Endometrial microvascular endothelial cells (primary cell): ENCODE measurements at regions not wholly inside any gene's neighbourhood (a gene's known extent, or its start where the extent isn't known, plus 50 kb on each side); places are given as distances from the start of the nearest gene placed in this dataset.
"Not testable (repeated sequence)": the region's sequence is repeated elsewhere in the genome, so short reads cannot be mapped to it uniquely, and the experiment has no call there.

ENCODE experiments used
- in situ Hi-C: cut with HindIII; loops from 2 replicates; pipeline ENCODE4 v1.10.0; 2017; ENCODE audit warnings: low sequenced_read_pairs, low pct_unique_long_range_greater_than_20kb; ENCODE audit errors: inconsistent ontology term

- in situ Hi-C loops = no loop called here
Observed at GRCh38 chr2:56015711-56016115, 92.1 kb upstream of the EFEMP1 start.

GRCh38 chr2:56017784-56018183 is 94.2 kb upstream of the EFEMP1 start:
- in situ Hi-C loops = no loop called here

DNA sequence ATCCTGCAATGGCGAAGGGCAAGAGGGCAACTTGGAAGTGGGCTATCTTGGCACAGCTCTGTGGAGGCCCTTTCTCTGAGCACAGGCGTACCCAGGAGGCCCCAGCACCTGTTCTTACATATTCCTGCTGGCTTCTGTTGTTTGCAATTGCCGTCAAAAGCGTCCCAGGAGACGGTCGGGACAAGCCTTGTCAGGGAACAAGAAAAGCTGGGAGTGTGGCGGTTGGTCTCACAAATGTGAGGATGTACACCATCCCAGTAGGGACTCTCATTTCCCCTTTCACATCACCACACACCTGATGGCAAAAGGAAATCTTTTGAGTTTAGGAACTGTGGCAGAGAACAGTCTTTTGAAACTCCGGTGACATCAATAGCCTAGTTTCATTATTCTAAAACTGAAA is 94.7 kb upstream of the EFEMP1 start:
- in situ Hi-C loops = no loop called here

- in situ Hi-C loops = no loop called here
Observed at GRCh38 chr2:56021136-56021474, 97.5 kb upstream of the EFEMP1 start.

- in situ Hi-C loops = no loop called here
Observed at GRCh38 chr2:56021579-56021978, 98.0 kb upstream of the EFEMP1 start.

DNA sequence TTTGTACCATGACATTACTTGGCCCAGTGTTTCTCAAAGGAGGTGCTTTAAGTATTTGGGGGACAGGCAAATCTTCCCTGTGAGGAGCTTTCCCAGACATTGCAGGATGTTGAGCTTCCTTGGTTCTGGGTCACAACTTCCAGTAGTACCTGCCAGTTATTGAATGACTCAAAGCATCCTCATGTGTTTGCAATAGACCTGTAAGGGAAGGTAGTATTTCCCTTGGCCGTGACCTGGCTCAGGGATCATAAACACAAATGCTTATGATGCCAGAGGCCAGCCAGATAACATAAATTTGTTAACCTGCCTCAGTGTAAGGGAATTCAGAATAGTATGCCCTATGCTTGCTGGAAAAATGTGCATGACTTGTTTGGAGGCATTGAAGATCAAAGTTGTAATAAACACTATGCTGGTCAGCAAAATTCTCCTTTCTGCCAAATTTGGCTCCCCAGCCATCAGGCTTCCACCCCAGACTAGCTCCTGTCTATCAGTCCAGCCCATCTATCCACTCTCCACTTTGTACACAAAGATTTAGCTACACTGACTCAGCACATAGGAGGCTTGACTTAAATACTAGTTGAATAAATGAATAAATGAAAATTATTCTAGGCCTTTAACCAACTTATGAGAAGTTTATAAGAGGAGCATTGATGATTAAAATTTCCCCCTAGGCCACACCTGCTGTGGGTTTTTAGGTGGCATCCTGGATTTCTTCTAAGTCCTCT is 102.0 kb upstream of the EFEMP1 start:
- in situ Hi-C loops = no loop called here

- in situ Hi-C loops = no loop called here
Observed at GRCh38 chr2:56026828-56027227, 103.2 kb upstream of the EFEMP1 start.

- in situ Hi-C loops = no loop called here
Observed at GRCh38 chr2:56030062-56030461, 106.5 kb upstream of the EFEMP1 start.

- in situ Hi-C loops = no loop called here
Observed at GRCh38 chr2:56030901-56031300, 107.3 kb upstream of the EFEMP1 start.

GRCh38 chr2:56034258-56034657 is 110.7 kb upstream of the EFEMP1 start:
- in situ Hi-C loops = no loop called here

DNA sequence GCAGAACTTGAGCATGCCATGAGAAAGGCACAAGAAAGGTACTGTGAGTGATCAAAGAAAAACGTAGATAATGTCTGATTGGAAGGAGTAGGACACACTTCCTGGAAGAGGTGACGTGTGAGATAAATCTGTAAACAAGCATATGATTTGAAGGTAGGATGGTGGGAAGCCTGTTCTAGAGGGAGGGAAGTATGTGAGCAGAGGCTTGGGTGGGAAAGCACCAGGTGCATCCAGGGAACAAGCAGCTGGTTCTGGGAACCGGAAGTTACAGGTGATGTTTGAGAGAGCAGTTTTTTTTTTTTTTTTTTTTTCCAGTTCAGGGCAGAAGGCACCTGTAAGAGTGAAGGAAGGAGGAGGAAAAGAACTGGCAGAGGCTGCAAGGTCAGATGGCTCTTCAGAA is 116.6 kb upstream of the EFEMP1 start:
- in situ Hi-C loops = no loop called here

DNA sequence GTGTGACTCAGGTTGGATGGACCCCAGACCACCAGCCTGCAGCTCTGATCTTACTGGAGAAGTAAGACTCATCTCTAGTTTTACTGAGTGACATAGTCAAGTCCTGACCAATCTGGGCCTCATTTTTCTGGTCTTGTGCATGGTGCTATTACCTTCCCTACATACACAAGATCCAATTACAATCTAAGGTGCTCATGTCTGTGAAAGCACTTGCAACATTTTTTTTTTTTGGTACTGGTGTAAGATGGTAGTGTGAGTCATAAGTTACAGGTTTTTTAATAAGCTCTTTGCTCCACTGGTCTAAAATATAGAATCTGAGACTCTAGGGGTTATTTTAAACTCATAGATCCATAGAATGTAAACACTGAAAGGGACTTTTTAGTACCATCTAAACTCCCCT is 117.3 kb upstream of the EFEMP1 start:
- in situ Hi-C loops = no loop called here

DNA sequence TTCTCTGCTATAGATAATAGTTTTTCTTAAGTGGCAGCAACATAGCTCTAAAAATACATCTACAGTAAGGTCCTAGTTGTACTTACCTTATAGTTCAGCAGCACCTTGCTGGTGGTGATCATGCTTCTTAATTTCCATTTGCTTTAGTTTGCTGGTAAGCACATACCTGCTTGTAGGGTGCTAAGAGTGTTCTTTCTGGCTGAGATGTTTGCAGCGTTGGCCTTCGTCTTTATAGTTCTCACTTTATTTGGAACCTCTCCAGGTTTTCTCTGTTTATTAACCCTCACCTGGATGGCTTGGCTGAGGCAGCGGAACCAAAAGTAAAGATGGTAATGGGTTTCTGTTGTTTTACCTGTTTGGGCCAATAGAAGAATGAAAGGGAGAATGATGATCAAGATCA is 123.6 kb upstream of the EFEMP1 start:
- in situ Hi-C loops = no loop called here

DNA sequence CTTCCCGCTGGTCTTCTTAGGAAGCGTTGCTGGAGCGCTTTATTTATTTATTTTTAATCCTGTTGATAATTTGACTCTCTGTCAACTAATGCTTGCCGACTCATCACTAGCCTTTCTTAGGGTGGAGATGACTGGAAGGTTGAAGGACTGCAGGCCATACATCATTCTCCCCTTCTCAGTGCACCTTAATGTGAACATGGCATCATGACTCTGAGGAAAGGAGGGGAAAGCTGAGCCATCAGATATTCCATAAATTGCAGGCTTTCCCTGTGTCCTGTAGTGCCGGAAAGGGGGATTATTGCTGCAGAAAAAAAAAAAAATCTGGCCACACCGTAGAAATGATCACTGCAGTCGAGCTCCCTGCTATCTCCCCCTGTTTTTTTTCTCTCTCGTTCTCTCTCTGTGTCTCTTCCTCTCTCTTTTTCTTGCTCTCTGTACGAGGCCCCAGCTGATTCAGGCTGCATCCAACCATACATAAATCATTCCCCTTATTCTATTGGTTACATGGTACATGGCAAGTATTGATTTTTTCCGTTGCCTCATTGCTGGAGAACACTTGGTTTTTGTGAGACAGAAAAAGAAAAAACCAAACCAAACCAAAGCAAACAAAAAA is 125.8 kb upstream of the EFEMP1 start:
- in situ Hi-C loops = no loop called here

GRCh38 chr2:56053679-56054078 is 130.1 kb upstream of the EFEMP1 start:
- in situ Hi-C loops = no loop called here

GRCh38 chr2:56055405-56055804 is 128.4 kb upstream of the CCDC85A start:
- in situ Hi-C loops = no loop called here

- in situ Hi-C loops = not testable (repeated sequence)
Observed at GRCh38 chr2:56061327-56061726, 122.5 kb upstream of the CCDC85A start.

DNA sequence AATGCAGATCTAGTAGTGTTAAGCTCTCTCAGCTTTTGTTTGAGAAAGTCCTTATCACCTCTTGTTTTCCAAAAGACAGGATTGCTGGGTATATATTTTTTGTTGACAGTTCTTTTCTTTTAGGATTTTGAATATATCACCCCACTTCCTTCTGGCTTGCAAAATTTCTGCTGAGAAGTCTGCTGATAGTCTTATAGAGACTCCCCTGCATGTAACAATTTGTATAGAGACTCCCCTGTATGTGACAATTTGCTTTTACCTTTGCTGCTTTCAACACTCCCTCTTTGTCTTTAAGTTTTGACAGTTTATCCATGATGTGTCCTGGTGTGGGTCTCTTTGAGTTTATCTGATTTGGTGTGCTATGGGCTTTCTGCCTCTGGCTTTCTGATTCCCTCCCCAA is 115.0 kb upstream of the CCDC85A start:
- in situ Hi-C loops = no loop called here

GRCh38 chr2:56077359-56077915 is 106.4 kb upstream of the CCDC85A start:
- in situ Hi-C loops = no loop called here

DNA sequence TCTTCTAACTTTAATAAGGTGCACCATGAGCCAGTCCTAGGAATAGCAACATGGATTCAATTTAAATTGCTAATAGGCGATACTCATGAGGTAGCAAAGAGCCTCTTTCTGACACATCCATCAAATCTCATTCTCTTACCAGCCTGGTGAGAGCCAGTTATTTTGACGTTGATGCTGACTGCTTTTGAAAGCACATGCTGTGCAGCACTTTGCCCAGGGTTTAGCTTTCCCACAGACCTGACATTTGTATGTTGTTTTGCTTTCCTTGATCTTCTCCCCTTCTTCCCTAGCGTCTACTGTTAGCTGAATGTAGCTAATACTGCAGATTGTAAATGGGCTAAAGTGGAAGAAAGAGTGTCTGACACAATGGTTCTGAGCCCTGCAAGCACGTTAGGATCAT is 101.1 kb upstream of the CCDC85A start:
- in situ Hi-C loops = no loop called here
